IMR-90 (cell line): ENCODE measurements at regions not wholly inside any gene's neighbourhood (a gene's known extent, or its start where the extent isn't known, plus 50 kb on each side); places are given as distances from the start of the nearest gene placed in this dataset.

Source experiments
- ATAC-seq: fragments of 200-7000 bp; cut with Tn5 transposase; 2 replicates; pipeline ENCODE4 v1.9.1; 2020; ENCODE audit warnings: low read depth, mild to moderate bottlenecking, moderate library complexity
- BruUV-seq: library from RNA; stranded (reverse); fragments of 400-500 nt; replicated peaks from 2 replicates; lab custom pipeline; 2021; lab: Mats Ljungman, UMichigan
- CTCF ChIA-PET: fragments of 300-600 bp; formaldehyde crosslinking; extraction: SDS; loops from one replicate; lab custom pipeline; 2021; ENCODE audit warnings: antibody characterized with exemption; lab: Yijun Ruan, JAX
- POLR2A ChIA-PET: fragments of 300-600 bp; sonication (Branson Sonifier 250); formaldehyde crosslinking; loops from one replicate; lab custom pipeline; 2022; ENCODE audit warnings: antibody characterized with exemption; ENCODE audit not compliant: unreplicated experiment; lab: Charles Lee
- DNase-seq: peaks from one replicate; pipeline ENCODE4 v3.0.0; 2013
- H2AFZ ChIP-seq: replicated peaks from 2 replicates; pipeline ENCODE3; 2013; ENCODE audit warnings: low read length, mild to moderate bottlenecking; ENCODE audit not compliant: poor library complexity
- H2AK5ac ChIP-seq: 2 replicates; pipeline ENCODE4 v1.6.1; 2013; ENCODE audit warnings: low read depth, low read length, inconsistent platforms
- H2AK9ac ChIP-seq: replicated peaks from 2 replicates; pipeline ENCODE3; 2013; ENCODE audit warnings: mild to moderate bottlenecking, low read depth, low read length, moderate library complexity; ENCODE audit not compliant: poor library complexity
- H2BK120ac ChIP-seq: 2 replicates; pipeline ENCODE4 v1.6.1; 2013; ENCODE audit warnings: low read depth, low read length, inconsistent platforms
- H2BK15ac ChIP-seq: 3 replicates; pipeline ENCODE4 v1.6.1; 2013; ENCODE audit warnings: low read depth, low read length, inconsistent platforms
- H2BK20ac ChIP-seq: 2 replicates; pipeline ENCODE4 v1.6.1; 2013; ENCODE audit warnings: low read depth, mild to moderate bottlenecking, inconsistent platforms, low read length, moderate library complexity
- H2BK5ac ChIP-seq: 2 replicates; pipeline ENCODE4 v1.6.1; 2013; ENCODE audit warnings: mild to moderate bottlenecking, low read depth, low read length, inconsistent platforms; ENCODE audit not compliant: poor library complexity, severe bottlenecking
- H3K14ac ChIP-seq: replicated peaks from 2 replicates; pipeline ENCODE4 v1.6.1; 2013; ENCODE audit warnings: low read depth, low read length, inconsistent platforms
- H3K18ac ChIP-seq: 2 replicates; pipeline ENCODE4 v1.6.1; 2013; ENCODE audit warnings: low read depth, low read length, control low read depth
- H3K23ac ChIP-seq: 2 replicates; pipeline ENCODE4 v1.6.1; 2013; ENCODE audit warnings: low read depth, low read length, inconsistent platforms
- H3K27ac ChIP-seq: 2 replicates; pipeline ENCODE4 v1.5.1; 2013; ENCODE audit warnings: mild to moderate bottlenecking, control low read depth, low read length; ENCODE audit not compliant: insufficient read depth
- H3K27me3 ChIP-seq: 2 replicates; pipeline ENCODE4 v1.6.1; 2013; ENCODE audit warnings: low read length; ENCODE audit not compliant: control insufficient read depth, insufficient read depth
- H3K36me3 ChIP-seq: 2 replicates; pipeline ENCODE4 v1.6.1; 2013; ENCODE audit warnings: low read length, mixed read lengths; ENCODE audit not compliant: control insufficient read depth, insufficient read depth
- H3K4ac ChIP-seq: 2 replicates; pipeline ENCODE4 v1.6.1; 2013; ENCODE audit warnings: low read depth, low read length, inconsistent platforms
- H3K4me1 ChIP-seq: 2 replicates; pipeline ENCODE4 v1.6.1; 2013; ENCODE audit warnings: low read length, mixed read lengths; ENCODE audit not compliant: control insufficient read depth, insufficient read depth
- H3K4me2 ChIP-seq: 2 replicates; pipeline ENCODE4 v1.6.1; 2013; ENCODE audit warnings: low read depth, mild to moderate bottlenecking, control low read depth, low read length, moderate library complexity
- H3K4me3 ChIP-seq: 2 replicates; pipeline ENCODE4 v1.5.1; 2013; ENCODE audit warnings: low read depth, mild to moderate bottlenecking, control low read depth, low read length, moderate library complexity; ENCODE audit not compliant: insufficient read depth
- H3K56ac ChIP-seq: 2 replicates; pipeline ENCODE4 v1.6.1; 2013; ENCODE audit warnings: low read length, inconsistent platforms; ENCODE audit not compliant: insufficient read depth; ENCODE audit errors: extremely low read depth
- H3K79me1 ChIP-seq, 2 experiments: 2 replicates each; pipeline ENCODE4 v1.6.1; 2013; ENCODE audit warnings: low read length in 2 of 2, inconsistent platforms in 1 of 2, low read depth in 1 of 2
- H3K9ac ChIP-seq: 2 replicates; pipeline ENCODE4 v1.6.1; 2013; ENCODE audit warnings: low read depth, low read length, control low read depth
- H3K9me1 ChIP-seq: 2 replicates; pipeline ENCODE4 v1.6.1; 2013; ENCODE audit warnings: low read length, inconsistent platforms; ENCODE audit not compliant: insufficient read depth
- H3K9me3 ChIP-seq: 2 replicates; pipeline ENCODE4 v1.6.1; 2013; ENCODE audit warnings: low read length; ENCODE audit not compliant: control insufficient read depth, insufficient read depth
- H4K20me1 ChIP-seq: 2 replicates; pipeline ENCODE4 v1.6.1; 2013; ENCODE audit warnings: low read length, inconsistent platforms; ENCODE audit not compliant: insufficient read depth
- H4K5ac ChIP-seq: 2 replicates; pipeline ENCODE4 v1.6.1; 2013; ENCODE audit warnings: mild to moderate bottlenecking, low read depth, low read length, control low read depth
- H4K8ac ChIP-seq, 2 experiments: 2 replicates each; pipeline ENCODE4 v1.6.1; 2013; ENCODE audit warnings: low read depth in 2 of 2, low read length in 2 of 2, control low read depth in 1 of 2, inconsistent platforms in 1 of 2
- H4K91ac ChIP-seq: 2 replicates; pipeline ENCODE4 v1.6.1; 2013; ENCODE audit warnings: low read depth, low read length, inconsistent platforms; ENCODE audit not compliant: insufficient read depth
- CEBPB ChIP-seq: IDR thresholded peaks from 2 replicates; pipeline ENCODE4 v1.6.1; 2012; ENCODE audit warnings: low read depth, low read length, improper control_type of control experiment
- CHD1 ChIP-seq: IDR thresholded peaks from 2 replicates; pipeline ENCODE4 v1.6.1; 2012; ENCODE audit warnings: low read depth, low read length, improper control_type of control experiment
- FOS ChIP-seq: fragments of 150-350 bp; IDR thresholded peaks from 2 replicates; pipeline ENCODE4 v1.6.1; 2016; ENCODE audit warnings: low read depth, low read length
- MAFK ChIP-seq: IDR thresholded peaks from 2 replicates; pipeline ENCODE4 v1.6.1; 2012; ENCODE audit warnings: low read depth, low read length, improper control_type of control experiment
- SMC3 ChIP-seq: fragments of 150-350 bp; IDR thresholded peaks from 2 replicates; pipeline ENCODE4 v1.6.1; 2016; ENCODE audit warnings: low read depth, mild to moderate bottlenecking, antibody characterized with exemption, low read length, moderate library complexity
- WGBS, 2 experiments: methylation state at CpG; one replicate each; pipeline versions ENCODE4 v1.1.5 to v1.1.7; 2013; ENCODE audit warnings: missing lambda C conversion rate in 2 of 2; ENCODE audit not compliant: insufficient read length in 1 of 2; ENCODE audit errors: extremely low coverage in 2 of 2; 5-methylcytosine and 5-hydroxymethylcytosine counted together
- dilution Hi-C: fragments of 300-500 bp; cut with HindIII; formaldehyde crosslinking; loops from one replicate; pipeline ENCODE4 v1.14.3; 2018; ENCODE audit warnings: low sequenced_read_pairs; ENCODE audit not compliant: unreplicated experiment
- in situ Hi-C: fragments of 300-500 bp; cut with MboI; formaldehyde crosslinking; loops from 3 replicates; pipeline ENCODE4 v1.14.3; 2019; ENCODE audit warnings: low sequenced_read_pairs, inconsistent platforms, mixed read lengths
- intact Hi-C: fragments of 100-400 bp; cut with micrococcal nuclease; formaldehyde crosslinking; loops from 2 replicates; pipeline ENCODE4 v1.10.0; 2022
- TF ChIP-seq, protein P1 (sequence below): fragments of 150-350 bp; IDR thresholded peaks from 2 replicates; pipeline ENCODE4 v1.6.1; 2017; ENCODE audit warnings: mild to moderate bottlenecking, antibody characterized with exemption, low read length, low read depth

DNA sequence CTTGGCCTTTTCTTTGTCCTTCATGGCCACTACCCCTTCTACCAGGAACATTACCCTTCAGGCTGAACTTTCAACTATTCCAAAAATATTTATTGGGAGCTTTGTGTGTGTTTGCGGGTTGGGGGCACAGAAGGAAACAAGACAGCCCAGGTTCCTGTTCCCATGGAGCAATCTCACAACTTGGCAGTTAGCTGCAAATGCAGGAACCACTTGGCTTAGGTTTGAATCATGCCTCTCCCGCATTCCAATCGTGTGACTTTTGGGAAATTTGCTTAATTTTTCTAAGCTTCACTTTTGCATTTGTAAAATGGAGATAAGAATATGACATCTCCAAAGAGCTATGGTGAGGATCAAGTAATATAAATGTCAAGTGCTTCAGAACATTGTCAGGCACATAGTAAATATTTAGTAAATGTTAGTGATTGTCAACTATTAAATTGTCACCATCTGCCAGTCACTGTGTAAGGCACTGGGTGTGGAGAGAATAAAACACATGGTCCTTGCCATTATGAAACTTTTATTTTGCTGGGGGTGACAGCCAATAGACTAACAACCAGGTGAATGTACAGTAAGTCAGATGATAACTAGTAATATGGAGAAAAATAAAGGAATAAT lies 277.1 kb downstream of the SNX13 start:
- no peak for TF ChIP-seq SMC3
- TF ChIP-seq, protein P1, sequence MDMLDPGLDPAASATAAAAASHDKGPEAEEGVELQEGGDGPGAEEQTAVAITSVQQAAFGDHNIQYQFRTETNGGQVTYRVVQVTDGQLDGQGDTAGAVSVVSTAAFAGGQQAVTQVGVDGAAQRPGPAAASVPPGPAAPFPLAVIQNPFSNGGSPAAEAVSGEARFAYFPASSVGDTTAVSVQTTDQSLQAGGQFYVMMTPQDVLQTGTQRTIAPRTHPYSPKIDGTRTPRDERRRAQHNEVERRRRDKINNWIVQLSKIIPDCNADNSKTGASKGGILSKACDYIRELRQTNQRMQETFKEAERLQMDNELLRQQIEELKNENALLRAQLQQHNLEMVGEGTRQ: no peak
- TF ChIP-seq CHD1: no peak
- no peak for TF ChIP-seq MAFK
- TF ChIP-seq CEBPB: peak; percentile 69
- TF ChIP-seq FOS: 0 out of 2 replicates have a peak, but pooled peaks have one; percentile 46
- in situ Hi-C loops (no loop called here), dilution Hi-C loops (no loop called here), intact Hi-C loops (no loop called here)
- peak overlapping the region; percentile 97 for H2BK20ac ChIP-seq
- H3K36me3 ChIP-seq: no peaks in the 10 kb centered on the region
- peak overlapping the region; percentile 58 for H3K27ac ChIP-seq
- ChIA-PET CTCF (interaction anchor here (1.7 kb wide), 1 partner anchor 12 kb away, joined by 9 read pairs; no protein-coding TSS in a partner anchor), POLR2A (interaction anchor here (0.6 kb wide), 1 partner anchor 563 kb away, joined by 4 read pairs; no protein-coding TSS in a partner anchor)
- H2BK5ac ChIP-seq: peak overlapping the region; percentile 86
- BruUV-seq: no TSS peak
- H3K4me3 ChIP-seq: no peak overlapping the region
- peak overlapping the region; percentile 73 for H2AK9ac ChIP-seq
- peak overlapping the region; percentile 93 for H3K56ac ChIP-seq
- H3K9me3 ChIP-seq: no peaks in the 10 kb centered on the region
- H3K14ac ChIP-seq: peak overlapping the region; percentile 92
- H4K8ac ChIP-seq: peak overlapping the region; percentile 68 to 90
- H2BK15ac ChIP-seq: peak overlapping the region; percentile 77; the same call in 1 of the 3 replicates
- H2AFZ ChIP-seq: peak overlapping the region; percentile 84
- peak overlapping the region; percentile 58; the same call in 1 of the 2 replicates for H3K4me2 ChIP-seq
- peaks cover 11% of the 10 kb centered on the region for H3K9me1 ChIP-seq
- peak overlapping the region; percentile 64 for H3K18ac ChIP-seq
- H3K9ac ChIP-seq: peak overlapping the region; percentile 15; the same call in 1 of the 2 replicates
- DNase-seq: peak; percentile 89
- no peaks in the 10 kb centered on the region for H4K20me1 ChIP-seq
- WGBS, 2 experiments: no CpG with 5 or more reads among the region's 3 CpGs
- peak overlapping the region; percentile 97 for H2BK120ac ChIP-seq
- H3K4me1 ChIP-seq: peaks cover 16% of the 10 kb centered on the region
- peak overlapping the region; percentile 96 for H4K91ac ChIP-seq
- H3K23ac ChIP-seq: peak overlapping the region; percentile 88
- H3K79me1 ChIP-seq: no peaks in the 10 kb centered on the region
- ATAC-seq: peak; percentile 61
- peak overlapping the region; percentile 91 for H2AK5ac ChIP-seq
- peak overlapping the region; percentile 90 for H3K4ac ChIP-seq
- no peaks in the 10 kb centered on the region for H3K27me3 ChIP-seq
- H4K5ac ChIP-seq: peak overlapping the region; percentile 13
